CD4-positive, alpha-beta T cell treated with Interleukin-15 for 4 hours (primary cell): ENCODE measurements at regions not wholly inside any gene's neighbourhood (a gene's known extent, or its start where the extent isn't known, plus 50 kb on each side); places are given as distances from the start of the nearest gene placed in this dataset.
"Not testable (repeated sequence)": the region's sequence is repeated elsewhere in the genome, so short reads cannot be mapped to it uniquely, and the experiment has no call there.

Experiments used
- DNase-seq: peaks from one replicate; pipeline ENCODE4 v3.0.0-alpha.2; 2020; ENCODE audit warnings: low spot score

DNA sequence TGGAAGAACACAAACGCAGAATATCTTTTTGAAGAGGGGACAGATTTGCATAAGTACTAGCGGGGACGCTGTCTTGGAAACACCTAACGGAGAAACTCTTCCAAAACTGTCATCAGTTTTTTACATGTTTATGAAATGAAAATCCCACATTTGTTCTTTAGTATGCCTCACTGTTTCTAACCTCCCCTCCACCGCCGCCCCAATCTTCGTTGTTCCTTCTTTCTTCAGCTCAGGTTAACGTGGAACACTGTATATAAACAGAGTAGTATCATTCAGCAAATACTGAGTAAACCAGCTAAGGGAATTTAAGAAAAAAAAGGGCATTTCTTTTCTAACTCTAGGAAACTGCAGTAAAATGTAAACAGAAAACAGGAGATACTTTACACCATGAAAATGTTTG lies 2345.6 kb downstream of the PCDH7 start:
- DNase-seq = no peak

DNA sequence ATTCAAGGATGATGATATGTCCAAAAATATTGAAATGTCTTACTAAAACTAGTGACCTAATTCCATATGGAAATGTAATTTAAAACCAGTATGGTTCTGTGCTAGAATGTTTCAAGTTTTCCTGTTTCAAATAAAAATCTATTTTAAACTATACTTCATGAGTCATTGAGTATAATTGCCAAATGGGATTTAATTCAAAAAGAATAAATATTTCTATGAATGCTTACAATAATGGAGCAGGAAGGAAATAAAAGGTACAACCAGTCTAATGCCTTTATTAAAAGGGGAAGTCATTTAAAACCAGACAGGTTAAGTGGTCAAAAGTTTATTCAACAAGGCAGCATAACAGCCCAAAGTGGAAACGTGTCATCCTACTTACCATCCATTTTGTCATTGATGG lies 2347.1 kb downstream of the PCDH7 start:
- no peak for DNase-seq

DNA sequence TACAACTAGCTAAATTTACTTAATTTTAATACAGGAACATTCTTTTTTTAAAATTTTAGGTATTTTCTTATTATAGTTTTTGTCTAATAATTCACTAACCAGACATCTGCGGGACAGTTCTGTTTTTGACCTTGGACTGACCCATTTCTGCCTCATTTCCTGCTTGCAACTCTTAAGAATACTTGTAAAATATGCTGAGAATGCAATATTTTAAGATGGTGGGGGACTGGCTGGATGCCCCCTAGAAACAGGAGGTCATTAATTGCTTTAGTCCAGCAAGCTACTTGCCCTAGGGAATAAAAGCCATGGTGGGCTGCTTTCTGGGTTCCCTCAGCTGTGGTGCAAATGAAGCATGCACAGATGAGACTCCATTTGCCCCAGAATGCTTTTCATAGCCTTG lies 2348.4 kb downstream of the PCDH7 start:
- no peak for DNase-seq

DNA sequence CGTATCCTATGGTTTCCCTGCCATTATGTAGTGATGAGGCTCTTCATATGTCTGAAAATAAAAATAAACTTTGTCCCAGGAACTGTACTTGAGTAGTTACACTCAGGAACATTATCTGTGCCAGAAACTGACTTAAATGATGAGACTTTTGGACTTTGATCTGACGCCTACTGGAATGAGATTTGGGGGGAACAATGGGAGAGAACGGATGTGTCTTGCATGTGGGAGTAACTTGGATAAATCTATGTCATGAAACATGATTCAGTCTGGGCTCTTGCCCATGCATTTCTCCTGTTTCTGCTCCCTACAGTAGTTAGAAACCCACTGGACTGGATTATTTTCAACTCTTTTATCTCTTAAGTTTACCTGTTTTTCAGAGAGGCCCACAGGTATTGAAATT lies 2351.4 kb downstream of the PCDH7 start:
- DNase-seq = no peak

DNA sequence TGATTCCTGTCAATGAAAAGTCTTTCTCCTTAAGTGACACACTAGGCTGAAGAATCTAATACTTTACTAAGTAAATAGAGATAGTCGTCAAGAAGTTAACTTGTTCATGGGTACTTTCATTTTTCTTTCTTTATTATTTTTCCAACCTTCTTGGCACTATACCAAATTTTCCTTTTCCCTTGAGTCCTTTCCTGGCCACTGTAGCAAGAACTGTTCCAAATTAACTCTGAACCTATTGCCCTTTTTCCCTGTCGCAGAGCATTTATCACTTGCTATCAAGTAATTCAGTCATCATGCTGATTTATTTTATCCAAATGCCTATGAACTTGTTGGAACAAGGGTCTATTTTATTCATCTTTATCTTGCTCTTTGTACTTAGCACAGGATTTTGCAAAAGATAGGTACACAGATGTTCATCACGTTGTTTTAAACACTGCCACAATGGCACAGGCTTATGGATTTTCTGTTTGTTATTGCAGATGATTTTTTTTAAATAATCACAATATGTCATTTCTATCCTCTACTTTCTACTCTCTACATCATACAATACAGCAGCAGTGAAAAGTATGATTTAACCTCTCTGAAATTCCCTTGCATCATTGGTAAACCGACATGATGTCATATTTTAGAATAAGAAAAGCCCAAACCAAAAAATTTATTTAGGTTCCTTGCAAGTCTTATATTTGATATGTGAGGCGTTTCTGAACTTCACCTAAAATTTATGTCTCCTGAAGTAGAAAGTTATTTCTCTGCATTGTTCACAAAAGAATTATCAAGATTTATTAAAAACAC lies 2352.3 kb downstream of the PCDH7 start:
- no peak for DNase-seq

DNA sequence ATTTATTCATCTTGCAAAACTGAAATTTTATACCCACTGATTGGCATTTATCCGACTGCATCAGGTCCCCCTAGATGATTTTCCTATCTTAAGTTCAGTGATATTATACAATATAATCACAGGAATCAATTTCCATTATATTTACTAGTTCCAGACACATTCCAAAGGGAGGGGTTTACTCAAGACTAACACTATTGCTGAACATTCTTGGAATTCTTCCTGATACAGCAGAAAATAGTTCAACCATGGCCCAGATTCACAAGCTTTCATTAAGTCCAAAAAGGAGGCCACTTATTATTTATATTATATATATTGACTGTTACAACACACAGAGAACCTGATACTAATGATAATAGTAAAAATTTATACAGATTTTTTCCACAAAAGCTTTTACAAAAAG lies 2353.6 kb downstream of the PCDH7 start:
- DNase-seq = no peak

DNA sequence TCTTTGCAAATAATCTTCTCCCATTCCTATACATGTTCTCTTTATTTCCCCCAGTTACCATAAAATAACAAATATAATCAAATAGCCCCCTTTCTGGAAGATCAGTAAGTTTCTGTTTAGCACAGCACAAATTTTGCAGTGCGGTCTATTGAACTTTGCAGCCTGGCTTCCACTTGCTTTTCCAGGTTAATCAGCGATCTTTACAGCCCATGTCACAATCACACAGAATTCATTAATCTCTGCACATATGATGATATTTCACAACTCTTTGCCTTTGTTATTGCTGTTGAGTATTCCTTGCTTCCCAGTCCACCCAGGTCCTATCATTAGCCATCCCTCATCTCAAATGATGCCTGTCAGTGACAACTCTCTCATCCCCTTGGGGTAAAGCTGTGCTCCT lies 2358.0 kb downstream of the PCDH7 start:
- no peak for DNase-seq

DNA sequence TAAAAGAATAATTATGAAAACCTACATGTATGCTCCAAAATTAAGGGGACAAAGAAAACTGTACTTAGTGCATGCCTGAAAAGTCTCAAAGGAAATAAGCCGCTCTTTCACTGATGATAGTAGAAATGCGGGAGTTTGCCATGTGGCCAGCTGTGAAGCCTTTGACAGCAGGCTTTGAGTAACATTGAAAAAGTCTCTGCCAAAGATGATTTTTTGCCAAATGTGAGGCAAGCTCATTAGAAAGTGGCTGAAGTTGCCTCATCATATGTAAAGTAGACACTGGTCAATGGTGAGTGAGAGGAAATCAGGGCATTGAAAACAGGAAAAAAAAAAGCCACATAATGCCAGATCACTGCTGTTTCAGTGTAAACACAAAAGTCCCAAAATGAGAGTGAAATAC lies 2360.1 kb downstream of the PCDH7 start:
- no peak for DNase-seq

DNA sequence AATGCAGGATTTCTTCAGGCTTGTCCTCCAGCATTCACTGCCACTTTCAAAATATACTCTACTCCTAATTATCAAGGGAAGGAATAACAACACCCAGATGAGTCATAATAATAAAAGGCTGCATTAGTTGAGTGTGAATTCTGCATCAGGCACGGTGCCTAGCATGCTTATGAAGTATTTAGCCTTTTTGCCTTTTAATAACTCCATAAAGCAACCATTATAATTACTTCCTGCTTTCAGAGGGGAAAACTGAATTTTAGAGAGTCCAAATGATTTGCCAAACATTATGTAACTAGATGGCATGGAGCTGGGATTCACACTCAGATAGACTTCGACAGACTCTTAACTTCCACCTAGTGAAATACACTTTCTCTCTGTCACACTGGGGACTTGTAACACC lies 2365.5 kb downstream of the PCDH7 start:
- no peak for DNase-seq

DNA sequence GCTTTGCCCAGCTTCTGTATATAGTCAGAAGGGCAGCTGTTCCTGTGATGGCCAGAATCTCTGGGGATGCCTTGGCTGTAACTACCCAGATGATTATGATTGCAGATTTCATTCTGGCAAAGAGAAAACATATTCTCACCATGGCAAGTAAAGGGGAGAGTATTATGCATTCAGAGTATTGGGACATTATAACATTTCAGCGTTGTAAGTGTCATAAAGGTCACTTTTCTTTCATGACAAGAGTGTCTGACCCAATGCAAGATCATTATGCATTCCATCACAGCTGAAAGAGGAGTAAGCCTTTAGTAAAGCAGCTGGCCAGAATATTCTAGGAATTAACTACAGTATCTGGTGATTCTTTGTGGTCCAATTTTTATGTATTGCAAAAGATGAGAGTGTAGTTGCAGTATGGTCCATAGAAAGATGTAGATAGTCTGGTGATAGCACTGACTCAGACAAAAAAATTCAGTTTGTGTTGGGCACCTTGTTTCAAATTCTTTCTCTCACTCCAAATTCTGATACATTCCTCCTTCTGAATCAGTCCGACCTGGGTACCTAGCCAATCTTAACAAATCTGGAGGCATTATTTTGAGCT lies 2366.3 kb downstream of the PCDH7 start:
- no peak for DNase-seq

DNA sequence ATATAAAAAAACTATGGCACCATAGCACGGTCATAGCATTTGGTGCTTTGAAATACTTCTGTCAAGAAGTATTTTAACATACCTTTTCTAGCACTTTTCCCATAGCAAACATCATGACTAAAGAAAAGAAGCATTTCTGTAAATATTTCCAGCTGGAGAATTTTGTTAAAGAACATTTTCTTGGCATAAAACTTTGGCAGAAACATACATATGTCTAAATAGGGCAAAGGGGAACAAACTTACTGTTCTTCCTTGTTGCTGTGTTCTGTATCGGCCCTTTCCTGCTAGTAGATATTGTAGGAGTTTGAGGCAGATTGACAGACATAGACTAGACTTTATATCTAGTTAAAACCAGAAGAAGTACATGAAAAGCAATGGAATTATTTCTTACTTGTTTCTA lies 2368.5 kb downstream of the PCDH7 start:
- no peak for DNase-seq

DNA sequence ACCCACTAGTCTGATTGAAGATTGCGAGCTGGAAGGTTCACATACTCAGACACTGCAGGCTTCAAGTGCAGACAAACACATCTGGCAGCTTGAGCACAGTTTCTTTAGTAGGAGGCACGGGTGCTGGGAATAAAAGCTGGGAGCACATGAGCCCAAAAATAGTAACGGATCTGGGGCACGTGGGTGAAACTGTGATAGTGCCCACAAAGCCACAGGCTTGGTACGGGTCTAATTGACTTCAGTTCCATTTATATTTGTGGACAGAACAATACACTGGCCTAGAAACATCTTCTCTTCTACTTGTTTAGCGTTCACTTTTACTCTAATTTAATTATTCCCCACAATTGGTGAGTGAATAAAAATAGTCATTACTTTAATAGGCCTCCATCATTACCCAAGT lies 2370.7 kb downstream of the PCDH7 start:
- no peak for DNase-seq

DNA sequence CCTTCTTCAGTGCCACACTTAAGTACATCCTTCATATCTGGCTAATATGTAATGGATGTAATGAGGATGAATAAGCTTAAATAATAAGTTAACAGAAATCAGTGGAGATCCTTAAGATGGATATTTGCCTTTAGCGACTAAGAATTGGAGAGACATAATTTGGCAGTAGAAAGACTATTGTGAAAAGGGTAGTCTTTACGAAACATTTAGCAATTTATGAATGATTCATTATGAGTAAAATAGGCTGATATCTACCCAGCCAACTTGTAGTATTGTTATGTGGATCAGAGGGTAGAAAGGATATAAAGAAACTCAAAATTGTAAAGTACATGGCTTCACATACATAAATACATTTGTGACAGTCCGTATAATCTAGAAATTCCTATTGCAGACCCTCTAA lies 2371.8 kb downstream of the PCDH7 start:
- DNase-seq = no peak

DNA sequence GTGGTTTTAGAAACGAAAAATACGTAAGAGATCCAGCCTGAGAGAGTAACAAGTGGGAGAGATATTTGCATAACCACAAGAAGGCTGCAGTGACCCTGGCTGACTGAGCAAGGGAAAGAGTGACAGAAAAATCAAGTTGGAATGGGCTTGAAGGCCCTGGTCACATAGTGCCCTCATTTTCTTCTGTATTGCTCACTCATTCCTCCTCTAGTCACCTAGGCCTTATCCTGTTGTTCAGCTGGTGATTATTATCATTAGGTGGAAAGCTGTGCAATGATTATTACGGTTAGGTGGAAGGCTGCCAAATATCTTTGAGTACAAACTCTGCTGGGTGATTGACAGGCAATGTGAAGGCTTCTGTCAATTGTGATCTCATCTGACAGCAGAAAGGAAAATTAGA lies 2384.1 kb downstream of the PCDH7 start:
- DNase-seq = no peak

DNA sequence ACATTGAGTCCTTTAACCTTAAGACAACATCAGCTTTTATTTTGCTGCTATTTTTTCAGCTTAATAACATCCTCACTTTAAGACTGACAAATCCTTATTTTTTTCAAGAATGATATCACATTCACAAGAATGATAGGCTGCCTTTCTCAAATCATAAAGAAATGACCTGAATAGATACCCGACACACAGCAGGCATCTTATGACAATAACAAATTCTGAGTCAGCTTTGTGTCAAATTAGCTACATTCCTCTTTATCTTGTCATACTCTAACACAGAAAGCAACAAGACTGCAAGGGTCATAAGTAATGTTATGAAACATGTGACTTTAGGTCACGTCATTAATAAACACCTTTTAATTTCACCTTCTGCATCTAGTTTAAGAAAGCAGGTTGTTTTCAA lies 2387.6 kb downstream of the PCDH7 start:
- DNase-seq = no peak

DNA sequence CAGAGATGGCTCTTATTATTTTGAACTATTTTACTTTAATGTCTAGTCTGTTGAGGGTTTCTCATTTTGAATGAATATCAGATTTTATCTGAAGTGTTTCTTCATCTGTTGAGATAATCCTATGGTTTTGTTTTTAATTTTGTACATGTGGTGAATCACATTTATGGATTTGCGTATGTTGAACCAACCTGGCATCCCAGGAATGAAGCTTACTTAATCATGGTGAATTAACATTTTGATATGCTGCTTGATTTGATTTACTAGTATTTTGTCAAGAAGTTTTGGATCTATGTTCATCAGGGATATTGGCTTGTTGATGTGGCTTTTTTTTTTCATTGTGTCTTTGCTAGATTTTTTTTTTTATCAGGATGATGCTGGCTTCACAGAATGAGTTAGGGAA lies 2390.9 kb downstream of the PCDH7 start:
- DNase-seq = no peak

DNA sequence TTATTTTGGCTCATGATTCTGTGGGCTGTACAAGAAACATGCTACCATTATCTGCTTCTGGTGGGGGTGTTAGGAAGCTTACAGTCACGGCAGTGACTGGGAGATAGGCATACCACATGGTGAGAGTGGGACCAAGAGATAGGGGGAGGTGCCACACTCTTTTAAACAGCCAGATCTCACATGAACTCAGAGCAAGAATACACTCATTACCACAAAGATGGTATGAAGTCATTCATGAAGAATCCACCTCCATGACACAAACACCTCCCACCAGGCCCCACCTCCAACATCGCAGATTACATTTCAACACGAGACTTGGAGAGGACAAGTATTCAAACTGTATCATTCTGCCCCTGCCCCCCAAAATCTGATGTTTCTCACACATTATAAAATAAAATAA lies 2396.7 kb downstream of the PCDH7 start:
- no peak for DNase-seq

DNA sequence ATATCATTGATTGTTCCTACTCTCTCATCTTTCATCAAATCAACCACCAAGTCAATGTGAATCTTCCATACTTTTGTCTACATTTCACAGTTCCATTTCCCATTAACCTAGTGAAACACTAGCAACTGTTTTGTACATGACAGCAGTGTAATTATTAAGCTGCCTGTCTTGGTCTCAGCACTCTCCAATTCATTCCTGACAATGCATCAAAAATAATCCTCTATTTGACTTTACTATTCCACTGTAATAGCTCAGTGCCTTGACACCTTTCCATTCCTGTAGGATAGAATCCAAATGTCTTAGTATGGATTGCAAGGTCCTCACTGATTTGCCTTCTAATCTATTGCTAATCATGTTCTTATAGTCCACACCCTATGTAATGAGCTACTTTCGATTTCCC lies 2405.8 kb downstream of the PCDH7 start:
- no peak for DNase-seq

DNA sequence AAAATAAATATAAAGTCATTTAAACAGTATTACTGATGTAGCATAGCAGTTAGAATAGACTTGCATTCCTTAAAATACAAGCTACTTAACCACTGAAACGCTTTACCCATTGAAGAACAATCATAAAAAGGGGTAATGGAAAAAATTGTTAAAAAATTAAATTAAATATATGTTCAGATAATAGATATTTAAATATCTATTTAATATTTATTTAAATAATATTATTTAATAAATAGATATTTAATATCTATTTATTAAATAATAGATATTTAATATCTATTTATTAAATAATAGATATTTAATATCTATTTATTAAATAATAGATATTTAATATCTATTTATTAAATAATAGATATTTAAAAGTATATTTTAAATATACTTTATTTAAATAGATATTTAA lies 2410.5 kb downstream of the PCDH7 start:
- DNase-seq = not testable (repeated sequence)

DNA sequence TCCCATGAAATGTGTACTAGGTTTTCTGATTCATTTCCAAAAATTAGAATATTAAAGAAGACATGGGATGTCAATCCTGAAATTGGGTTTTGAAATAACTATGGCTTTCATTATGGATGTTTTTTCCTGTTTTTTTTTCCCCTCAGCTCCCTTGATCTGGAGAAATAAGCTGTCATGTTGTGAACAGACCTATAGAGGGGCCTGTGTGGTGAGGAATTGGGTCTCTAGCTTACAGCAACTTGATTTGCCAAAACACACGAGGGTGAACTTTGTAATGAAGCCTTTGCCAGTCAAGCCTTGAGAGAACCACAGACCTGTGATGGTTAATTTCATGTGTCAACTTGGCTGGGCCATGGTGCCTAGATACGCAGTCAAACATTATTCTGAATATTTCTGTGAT lies 2413.6 kb downstream of the PCDH7 start:
- no peak for DNase-seq

DNA sequence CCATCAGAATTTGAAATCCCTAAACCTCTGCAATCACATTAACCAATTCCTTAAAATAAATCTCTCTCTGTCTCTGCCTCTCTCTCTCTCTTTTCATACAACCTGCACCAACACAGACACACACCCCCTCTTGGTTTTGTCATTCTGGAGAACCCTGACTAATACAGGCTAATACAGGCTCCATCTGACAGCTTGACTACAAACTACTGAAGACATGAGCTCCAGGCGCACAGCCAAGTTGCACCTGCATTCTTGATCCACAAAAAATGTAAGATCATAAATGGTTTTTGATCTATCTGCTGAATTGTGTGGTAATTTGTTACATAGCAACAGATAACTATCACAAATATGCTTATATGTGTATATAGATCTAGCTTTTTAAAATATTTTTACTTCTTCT lies 2414.2 kb downstream of the PCDH7 start:
- no peak for DNase-seq

DNA sequence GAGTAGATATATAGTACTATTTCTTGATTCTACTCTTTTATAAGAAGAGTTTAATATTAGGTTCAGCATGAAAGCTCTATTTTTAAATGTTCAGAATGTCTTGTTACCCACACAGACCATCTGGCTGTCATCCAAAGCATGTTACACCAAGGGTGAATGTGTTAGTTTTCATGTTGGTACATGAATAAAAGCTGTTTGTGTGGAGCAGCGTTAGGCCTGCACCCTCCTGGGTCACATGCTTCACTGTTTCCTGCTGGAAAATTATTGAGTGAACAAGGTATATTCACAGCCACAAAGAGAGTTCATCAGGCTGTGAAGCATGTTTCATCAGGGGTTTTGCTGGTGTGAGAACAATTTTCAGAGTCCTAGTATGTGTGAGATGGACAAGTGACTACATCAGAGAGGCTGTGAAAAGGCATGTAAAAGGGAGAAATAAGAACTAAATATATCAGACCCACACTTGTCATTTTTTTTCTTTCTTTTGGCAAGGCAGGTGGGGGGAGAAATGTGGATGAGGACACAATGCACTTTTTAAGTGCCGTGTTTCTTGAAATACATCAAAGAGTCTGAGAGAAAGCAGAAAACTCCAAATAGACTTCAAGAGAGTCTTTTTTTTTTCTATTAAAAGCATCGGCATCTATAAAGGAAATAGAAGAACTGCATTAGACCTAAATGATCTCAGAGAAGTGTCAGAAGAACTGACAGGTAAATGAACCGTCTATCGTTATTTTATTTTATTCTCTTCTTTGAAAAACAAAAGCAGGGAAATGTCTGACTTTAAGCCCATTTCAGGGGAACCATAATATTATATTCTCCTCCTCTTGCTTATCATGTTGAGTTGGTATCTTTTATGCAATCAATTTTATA lies 2429.7 kb downstream of the PCDH7 start:
- no peak for DNase-seq

DNA sequence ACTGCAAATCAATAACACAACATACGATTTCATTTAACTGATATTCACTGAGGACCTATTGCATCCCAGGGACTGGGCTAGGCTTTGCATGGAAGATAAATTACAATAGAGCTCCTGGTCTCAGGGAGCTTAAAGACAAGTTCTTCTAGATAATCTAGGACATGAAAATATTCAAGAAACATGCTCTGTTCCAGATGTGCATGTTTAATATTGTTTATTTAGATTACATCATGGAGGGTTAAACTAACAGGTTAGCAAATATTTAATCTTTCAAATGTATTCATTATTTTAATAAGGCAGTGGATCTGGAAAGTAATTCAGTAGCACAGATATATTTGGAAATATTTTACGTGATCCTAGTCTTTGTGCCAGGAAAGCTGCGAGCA lies 2430.3 kb downstream of the PCDH7 start:
- no peak for DNase-seq
